ENCODE measurements at regions not wholly inside any gene's neighbourhood (a gene's known extent, or its start where the extent isn't known, plus 50 kb on each side); places are given as distances from the start of the nearest gene placed in this dataset.

DNA sequence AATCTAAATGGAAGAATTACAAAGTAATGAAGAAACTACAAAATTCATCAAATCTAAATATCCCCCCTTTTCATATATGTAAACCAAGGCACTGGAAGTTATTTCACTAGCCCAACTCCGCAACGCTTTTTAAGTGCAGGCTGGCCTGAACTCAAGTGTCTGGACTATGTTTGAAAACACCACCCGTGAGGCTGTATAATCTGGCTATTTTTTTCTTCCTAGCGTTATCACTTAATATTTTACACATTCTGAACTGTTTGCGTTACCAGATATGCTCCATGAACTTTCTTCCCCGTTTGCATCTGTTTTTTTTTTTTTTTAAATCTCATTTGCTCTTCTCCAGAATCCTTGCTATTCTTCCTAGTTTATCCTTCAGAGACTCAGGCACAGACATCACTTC lies 619.5 kb upstream of the CBLB start:
- DNase-seq (ENCODE audit: low spot score): no peak
- Histone ChIP-seq H3K27ac (no peak overlapping the region), H3K36me3 (no peaks in the 10 kb centered on the region), H4K20me1 (ENCODE audit: low read depth) (no peaks in the 10 kb centered on the region), H2AFZ (replicated peaks) (peak overlapping the region; percentile 18), H3K9ac (no peak overlapping the region), H3K4me2 (no peak overlapping the region), H3F3A (ENCODE audit: low read depth) (no peaks in the 10 kb centered on the region), H3K4me3 (no peak overlapping the region), H3K4me1 (no peaks in the 10 kb centered on the region), H3K9me3 (ENCODE audit: low read depth) (no peaks in the 10 kb centered on the region), H3K27me3 (no peaks in the 10 kb centered on the region), H3K79me2 (ENCODE audit: low read depth) (no peaks in the 10 kb centered on the region)
- Mint-ChIP-seq H3K27ac (no peak overlapping the region), H3K36me3 (no peaks in the 10 kb centered on the region), H3K27me3 (ENCODE audit: insufficient read depth, low read depth) (no peaks in the 10 kb centered on the region), H3K4me1 (peaks cover 6% of the 10 kb centered on the region), H3K4me3 (no peak overlapping the region), H3K9me3 (no peaks in the 10 kb centered on the region)
- TF ChIP-seq EZH2 (IDR thresholded peaks at IDR 0.05) (no peak), EZH2phosphoT487 (IDR thresholded peaks at IDR 0.05) (no peak)
- TF ChIP-seq, protein P1, sequence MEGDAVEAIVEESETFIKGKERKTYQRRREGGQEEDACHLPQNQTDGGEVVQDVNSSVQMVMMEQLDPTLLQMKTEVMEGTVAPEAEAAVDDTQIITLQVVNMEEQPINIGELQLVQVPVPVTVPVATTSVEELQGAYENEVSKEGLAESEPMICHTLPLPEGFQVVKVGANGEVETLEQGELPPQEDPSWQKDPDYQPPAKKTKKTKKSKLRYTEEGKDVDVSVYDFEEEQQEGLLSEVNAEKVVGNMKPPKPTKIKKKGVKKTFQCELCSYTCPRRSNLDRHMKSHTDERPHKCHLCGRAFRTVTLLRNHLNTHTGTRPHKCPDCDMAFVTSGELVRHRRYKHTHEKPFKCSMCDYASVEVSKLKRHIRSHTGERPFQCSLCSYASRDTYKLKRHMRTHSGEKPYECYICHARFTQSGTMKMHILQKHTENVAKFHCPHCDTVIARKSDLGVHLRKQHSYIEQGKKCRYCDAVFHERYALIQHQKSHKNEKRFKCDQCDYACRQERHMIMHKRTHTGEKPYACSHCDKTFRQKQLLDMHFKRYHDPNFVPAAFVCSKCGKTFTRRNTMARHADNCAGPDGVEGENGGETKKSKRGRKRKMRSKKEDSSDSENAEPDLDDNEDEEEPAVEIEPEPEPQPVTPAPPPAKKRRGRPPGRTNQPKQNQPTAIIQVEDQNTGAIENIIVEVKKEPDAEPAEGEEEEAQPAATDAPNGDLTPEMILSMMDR (IDR thresholded peaks at IDR 0.05): no peak

DNA sequence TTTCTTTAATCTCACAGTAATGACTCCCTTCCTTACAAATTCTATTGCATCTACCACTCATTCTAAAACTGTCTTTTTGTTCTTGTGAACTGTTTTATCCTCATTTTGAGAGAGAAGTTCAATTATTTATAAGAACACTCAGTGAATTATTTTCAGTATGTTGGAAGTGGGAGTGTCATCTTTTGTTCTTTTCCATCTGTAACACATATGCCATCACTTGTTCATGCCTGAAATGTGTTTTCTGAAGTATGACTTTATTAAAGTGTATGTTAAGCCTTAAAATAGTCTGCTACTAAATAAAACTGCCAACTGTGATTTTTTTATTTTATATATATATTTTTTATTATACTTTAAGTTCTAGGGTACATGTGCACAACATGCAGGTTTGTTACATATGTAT lies 623.0 kb upstream of the CBLB start:
- Histone ChIP-seq H3K36me3 (no peaks in the 10 kb centered on the region), H3K9ac (no peak overlapping the region), H3K27ac (no peak overlapping the region), H4K20me1 (ENCODE audit: low read depth) (no peaks in the 10 kb centered on the region), H3K4me1 (no peaks in the 10 kb centered on the region), H3F3A (ENCODE audit: low read depth) (no peaks in the 10 kb centered on the region), H3K4me3 (no peak overlapping the region), H3K79me2 (ENCODE audit: low read depth) (no peaks in the 10 kb centered on the region), H3K27me3 (no peaks in the 10 kb centered on the region), H3K9me3 (ENCODE audit: low read depth) (no peaks in the 10 kb centered on the region), H3K4me2 (no peak overlapping the region), H2AFZ (replicated peaks) (no peak overlapping the region)
- Mint-ChIP-seq H3K27me3 (ENCODE audit: insufficient read depth, low read depth) (no peaks in the 10 kb centered on the region), H3K27ac (no peak overlapping the region), H3K9me3 (no peaks in the 10 kb centered on the region), H3K4me3 (no peak overlapping the region), H3K4me1 (no peaks in the 10 kb centered on the region), H3K36me3 (no peaks in the 10 kb centered on the region)
- no peak for DNase-seq (ENCODE audit: low spot score)
- TF ChIP-seq EZH2phosphoT487 (IDR thresholded peaks at IDR 0.05) (no peak), EZH2 (IDR thresholded peaks at IDR 0.05) (no peak)
- TF ChIP-seq, protein P1 (IDR thresholded peaks at IDR 0.05): no peak

DNA sequence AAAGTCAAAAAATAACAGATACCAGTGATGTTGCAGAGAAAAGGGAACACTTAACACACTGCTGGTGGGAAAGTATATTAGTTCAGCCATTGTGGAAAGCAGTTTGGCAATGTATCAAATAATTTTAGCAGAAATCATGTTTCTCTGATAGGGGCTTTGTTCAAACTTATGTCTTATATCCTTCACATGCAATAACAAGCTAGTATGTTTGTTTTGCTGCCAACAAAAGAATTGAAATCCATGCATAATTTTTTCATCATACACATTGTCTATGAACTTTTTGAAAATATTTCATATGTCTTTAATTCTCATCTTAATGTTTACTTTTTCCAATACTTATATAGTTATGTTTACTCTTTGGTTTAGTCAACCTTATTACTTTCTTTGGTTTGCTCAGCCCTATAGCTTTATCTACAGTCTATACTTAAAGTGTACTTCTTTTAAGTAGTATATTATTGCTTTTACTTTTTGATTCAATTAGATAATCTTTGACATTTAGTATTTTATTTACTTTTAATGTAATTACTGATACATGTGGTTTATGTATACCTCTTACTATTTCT lies 639.6 kb upstream of the CBLB start:
- no peaks in the 10 kb centered on the region for H3K9me3 Mint-ChIP-seq
- Histone ChIP-seq H3K9ac (no peak overlapping the region), H4K20me1 (ENCODE audit: low read depth) (no peaks in the 10 kb centered on the region), H3K4me3 (no peak overlapping the region), H3K27me3 (no peaks in the 10 kb centered on the region), H3K9me3 (ENCODE audit: low read depth) (no peaks in the 10 kb centered on the region), H3K27ac (no peak overlapping the region), H3F3A (ENCODE audit: low read depth) (peaks cover 3% of the 10 kb centered on the region), H3K4me2 (no peak overlapping the region), H3K79me2 (ENCODE audit: low read depth) (no peaks in the 10 kb centered on the region), H3K36me3 (no peaks in the 10 kb centered on the region), H2AFZ (replicated peaks) (no peak overlapping the region), H3K4me1 (no peaks in the 10 kb centered on the region)
- no peaks in the 10 kb centered on the region for H3K4me1 Mint-ChIP-seq
- H3K27me3 Mint-ChIP-seq (ENCODE audit: insufficient read depth, low read depth): no peaks in the 10 kb centered on the region
- TF ChIP-seq EZH2 (IDR thresholded peaks at IDR 0.05): no peak
- no peak for TF ChIP-seq EZH2phosphoT487 (IDR thresholded peaks at IDR 0.05)
- TF ChIP-seq, protein P1 (IDR thresholded peaks at IDR 0.05): no peak
- no peak overlapping the region for H3K27ac Mint-ChIP-seq
- H3K4me3 Mint-ChIP-seq: no peak overlapping the region
- H3K36me3 Mint-ChIP-seq: no peaks in the 10 kb centered on the region
- DNase-seq (ENCODE audit: low spot score): no peak

Measured in neural progenitor cell (in vitro differentiated cells).